ENCODE measurements at regions not wholly inside any gene's neighbourhood (a gene's known extent, or its start where the extent isn't known, plus 50 kb on each side); places are given as distances from the start of the nearest gene placed in this dataset.

GRCh38 chr11:134597452-134597851 lies 185.4 kb upstream of the B3GAT1 start (continued):
- no peak for TF ChIP-seq ZNF532 (CRISPR knock-in tag; IDR thresholded peaks at IDR 0.05; ENCODE audit: borderline replicate concordance)
- TF ChIP-seq ZNF512 (CRISPR knock-in tag; IDR thresholded peaks at IDR 0.05; ENCODE audit: borderline replicate concordance): no peak
- TF ChIP-seq ZNF138 (CRISPR knock-in tag; conservative IDR thresholded peaks at IDR 0.05): no peak

GRCh38 chr11:134596404-134596803 lies 184.4 kb upstream of the B3GAT1 start:
- Mint-ChIP-seq H3K27ac (no peak overlapping the region), H3K4me3 (no peak overlapping the region), H3K27me3 (ENCODE audit: low read depth) (peaks cover 2% of the 10 kb centered on the region; the same call in 1 of the 2 replicates), H3K36me3 (no peaks in the 10 kb centered on the region), H3K9me3 (no peaks in the 10 kb centered on the region), H3K4me1 (0 out of 2 replicates have a peak, but pooled peaks cover 4% of the 10 kb centered on the region)
- DNase-seq (ENCODE audit: low spot score) (no peak), ATAC-seq (no peak)
- CTCF ChIA-PET: interaction anchor here (0.9 kb wide), 1 partner anchor 129 kb away, joined by 3 read pairs; no protein-coding TSS in a partner anchor
- POLR2A ChIA-PET: no interaction called here
- TF ChIP-seq E2F4 (CRISPR knock-in tag; IDR thresholded peaks at IDR 0.05; ENCODE audit: borderline replicate concordance, low read depth) (no peak), ZNF263 (CRISPR knock-in tag; IDR thresholded peaks at IDR 0.05; ENCODE audit: low read depth) (no peak), ZNF281 (CRISPR knock-in tag; IDR thresholded peaks at IDR 0.05) (no peak), JUN (CRISPR knock-in tag; IDR thresholded peaks at IDR 0.05) (no peak), PRDM15 (CRISPR knock-in tag; IDR thresholded peaks at IDR 0.05) (no peak), NFYB (CRISPR knock-in tag; conservative IDR thresholded peaks at IDR 0.05; ENCODE audit: low read depth) (no peak), ATF3 (CRISPR knock-in tag; conservative IDR thresholded peaks at IDR 0.05) (no peak), PRRX2 (CRISPR knock-in tag; IDR thresholded peaks at IDR 0.05) (no peak), ZNF317 (CRISPR knock-in tag; IDR thresholded peaks at IDR 0.05; ENCODE audit: borderline replicate concordance, low read depth) (no peak), GABPB1 (CRISPR knock-in tag; IDR thresholded peaks at IDR 0.05) (no peak), TP53 (CRISPR knock-in tag; IDR thresholded peaks at IDR 0.05) (no peak)

Data from WTC11 (cell line).